ENCODE measurements at regions not wholly inside any gene's neighbourhood (a gene's known extent, or its start where the extent isn't known, plus 50 kb on each side); places are given as distances from the start of the nearest gene placed in this dataset.

DNA sequence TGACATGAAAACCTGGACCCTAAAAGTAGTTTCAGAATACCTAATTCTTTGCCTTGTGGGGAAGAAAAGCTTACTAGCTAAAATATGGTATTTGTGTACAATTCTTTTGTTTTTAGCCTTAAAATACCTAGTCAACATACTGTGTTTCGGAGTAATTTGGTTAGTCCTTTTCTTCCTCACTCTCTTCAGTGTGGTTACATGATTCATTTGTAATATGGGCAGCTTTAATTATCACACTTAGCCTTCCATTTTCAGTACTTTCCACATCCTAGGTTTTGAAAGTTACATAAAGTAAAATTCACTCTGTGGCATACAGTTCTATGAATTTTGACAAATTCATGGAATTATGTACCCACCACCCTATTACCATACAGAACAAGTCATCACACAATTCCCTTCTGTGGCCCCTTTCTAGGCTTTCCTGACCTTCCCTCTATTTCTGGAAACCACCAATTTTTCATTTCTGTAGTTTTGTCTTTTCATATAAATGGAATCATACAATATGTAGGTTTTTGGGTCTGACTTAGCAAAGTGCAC is 96.2 kb downstream of the EMX2 start:
- TF ChIP-seq POLR2A (IDR thresholded peaks at IDR 0.05) (no peak), CTCF (IDR thresholded peaks at IDR 0.05) (no peak)
